HG03565 (cell line): ENCODE measurements at regions not wholly inside any gene's neighbourhood (a gene's known extent, or its start where the extent isn't known, plus 50 kb on each side); places are given as distances from the start of the nearest gene placed in this dataset.

ENCODE experiments used
- ATAC-seq: cut with Tn5 transposase; IDR thresholded peaks from one replicate; pipeline ENCODE4 v1.9.1; 2021; ENCODE audit warnings: mild to moderate bottlenecking, moderate library complexity; ENCODE audit not compliant: unreplicated experiment

DNA sequence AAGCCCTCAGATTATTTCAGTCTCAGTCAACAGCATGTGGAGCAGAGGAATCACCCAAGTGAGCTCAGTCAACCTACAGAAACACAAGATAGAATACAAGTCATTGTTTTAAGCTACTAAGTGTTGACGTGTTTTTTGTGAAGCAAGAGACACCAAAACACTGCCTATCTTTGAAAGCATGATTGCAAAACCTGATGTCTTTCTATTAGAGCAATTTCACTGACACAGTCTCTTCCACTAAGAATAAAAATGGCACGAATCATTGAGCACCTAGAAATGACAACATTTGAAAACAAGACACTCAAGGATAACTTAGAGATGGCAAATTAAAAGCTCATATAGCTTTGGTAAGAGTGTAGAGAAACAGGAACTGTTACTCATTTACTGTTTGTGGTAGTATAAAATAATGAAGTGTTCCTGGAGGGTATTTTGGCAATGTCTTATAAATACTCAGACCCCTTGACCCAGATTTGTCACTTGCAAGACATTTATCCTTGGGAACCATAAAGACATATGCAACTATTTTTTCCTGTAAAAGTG is 407.1 kb upstream of the XYLT1 start:
- ATAC-seq, result no peak

DNA sequence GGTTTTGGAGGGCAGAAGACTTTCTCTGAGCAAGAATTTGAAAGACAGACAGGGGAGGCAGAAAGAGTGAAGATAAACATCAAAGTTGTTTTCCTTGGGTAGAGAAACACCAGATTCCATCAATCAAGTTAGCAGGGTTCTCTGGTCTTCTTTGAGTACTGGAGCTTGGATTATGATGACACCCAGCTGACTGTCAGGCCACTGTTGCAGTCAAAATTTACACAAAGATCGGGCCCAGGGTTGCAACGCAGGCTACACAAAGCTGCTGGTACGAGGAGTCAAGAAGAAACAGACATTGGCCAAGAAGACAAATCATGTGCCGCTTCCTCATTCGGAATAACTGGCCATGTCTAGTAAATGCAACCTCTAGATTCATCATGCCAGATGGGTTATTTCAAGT is 396.2 kb upstream of the XYLT1 start:
- ATAC-seq, result no peak

DNA sequence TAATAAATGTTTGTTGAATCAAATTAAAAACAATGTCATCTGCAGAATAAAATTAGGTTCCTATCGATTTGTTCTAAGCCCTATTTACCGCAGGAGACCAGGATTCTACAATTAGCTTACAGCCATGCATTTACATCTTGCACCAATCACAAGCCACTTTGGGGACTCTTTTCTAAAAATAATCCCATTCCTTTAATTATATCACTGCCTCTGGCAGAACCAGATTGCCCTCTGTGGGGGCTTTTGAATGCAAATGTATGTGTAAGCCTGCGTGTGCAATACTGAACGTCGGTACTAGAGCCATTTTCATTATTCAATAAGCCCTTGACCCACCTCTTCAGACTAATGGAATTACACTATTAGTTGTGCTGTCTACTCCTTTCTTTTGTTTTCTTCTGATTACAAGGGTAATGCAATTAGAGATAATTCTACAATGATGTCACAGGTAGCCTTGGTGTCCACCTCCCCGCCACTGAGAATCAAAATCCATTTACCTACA is 391.3 kb upstream of the XYLT1 start:
- ATAC-seq, result no peak

DNA sequence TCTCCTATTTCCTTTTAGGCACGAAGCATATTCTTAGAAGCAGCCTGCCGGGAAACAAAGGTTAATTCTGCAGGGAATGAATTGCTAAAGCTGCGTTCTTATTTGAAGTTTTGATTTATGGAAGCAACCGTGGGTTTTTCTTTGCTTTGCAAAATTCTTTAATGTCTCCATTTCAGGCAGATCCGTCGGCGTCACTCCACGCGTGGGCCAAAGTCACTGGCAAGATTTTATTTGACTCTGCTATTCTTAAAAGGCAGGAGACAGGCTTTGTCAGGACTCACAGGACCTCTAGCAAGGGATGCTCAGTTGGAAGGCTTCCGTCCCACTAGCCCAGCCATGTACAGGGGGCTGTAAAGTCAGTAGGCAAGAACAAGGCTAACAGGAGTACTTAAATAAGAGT is 387.3 kb upstream of the XYLT1 start:
- no peak for ATAC-seq

DNA sequence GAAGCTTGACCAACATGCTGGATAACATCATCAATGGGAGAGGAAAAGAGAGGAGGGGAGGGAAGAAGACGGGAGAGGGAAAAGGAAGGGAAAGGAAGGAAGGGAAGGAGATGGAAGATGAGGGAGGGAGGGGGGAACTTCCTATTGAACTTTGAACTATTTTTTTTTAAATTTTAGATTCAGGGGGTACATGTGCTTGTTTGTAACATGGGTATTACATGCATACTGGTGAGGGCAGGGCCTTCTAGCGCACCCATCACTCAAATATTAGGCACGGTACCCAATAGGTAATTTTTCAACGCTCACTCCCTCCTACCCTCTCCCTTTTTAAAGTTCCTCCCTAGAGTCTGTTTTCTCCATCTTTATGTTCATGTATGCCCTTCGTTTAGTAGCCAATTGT is 383.2 kb upstream of the XYLT1 start:
- ATAC-seq, result no peak

DNA sequence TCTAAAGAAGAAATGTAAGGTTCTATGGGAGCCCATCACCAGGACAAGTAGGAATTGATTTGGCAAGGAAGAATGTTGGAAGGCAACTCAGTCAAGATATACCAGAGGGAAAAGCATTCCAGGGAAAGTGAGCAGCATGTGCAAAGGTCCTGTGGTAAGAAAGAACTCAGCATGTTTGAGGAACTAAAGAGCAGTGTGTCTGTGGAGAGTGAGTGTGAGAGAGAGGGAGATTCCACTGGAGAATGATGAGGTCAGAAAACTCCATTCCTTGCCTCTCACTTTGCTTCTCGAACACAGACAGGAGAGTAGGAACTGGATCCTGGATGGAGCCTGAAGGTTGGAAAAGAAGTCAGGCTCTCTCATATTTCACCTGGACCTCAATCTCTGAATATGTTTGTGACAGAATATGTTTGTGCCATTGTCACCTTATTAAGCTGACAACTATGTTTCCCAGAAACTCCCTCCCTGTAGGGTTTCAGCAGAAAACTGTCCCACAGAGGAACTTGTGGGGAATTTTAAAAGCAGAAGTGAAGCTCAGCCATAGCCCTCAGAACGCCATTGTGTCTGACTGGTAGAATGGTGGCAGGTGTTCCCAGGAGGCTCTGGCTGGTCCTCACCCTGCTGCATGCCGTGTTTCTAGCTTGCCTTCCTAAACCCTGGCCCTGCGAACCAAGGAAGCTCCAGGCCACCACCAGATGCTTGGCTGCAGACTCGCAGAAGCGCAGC is 382.4 kb upstream of the XYLT1 start:
- no peak for ATAC-seq

DNA sequence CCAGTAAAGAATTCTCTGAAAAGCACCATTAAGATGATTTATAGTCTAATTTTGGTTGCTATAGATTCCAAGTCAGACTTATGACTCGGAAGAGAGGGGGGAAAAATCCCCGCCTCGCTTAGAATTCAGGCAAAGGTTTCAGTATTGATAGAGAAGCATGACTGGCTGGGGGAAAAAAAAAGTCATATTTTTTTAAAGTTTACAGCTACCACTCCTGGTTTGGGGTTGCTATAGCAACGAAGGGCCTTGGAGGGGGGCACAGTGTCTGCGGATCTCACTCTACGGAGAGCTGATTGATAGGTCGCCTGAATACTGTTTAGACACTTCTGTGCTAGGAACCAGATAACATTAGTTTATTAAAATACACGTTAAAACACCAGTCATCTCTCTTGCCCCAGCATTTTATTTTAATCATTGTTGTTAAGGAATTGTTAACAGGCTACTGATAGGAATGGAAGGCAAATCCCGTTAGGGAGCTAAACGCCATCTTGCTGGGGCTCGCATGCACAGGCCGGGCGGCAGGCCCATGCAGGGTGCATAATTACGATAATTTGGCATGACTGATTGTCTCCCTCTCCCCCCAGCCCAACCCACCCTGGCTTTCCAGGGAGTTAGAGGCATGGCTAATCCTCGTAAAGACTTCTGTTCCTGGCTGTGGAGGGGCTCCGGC is 380.0 kb upstream of the XYLT1 start:
- ATAC-seq, result no peak

DNA sequence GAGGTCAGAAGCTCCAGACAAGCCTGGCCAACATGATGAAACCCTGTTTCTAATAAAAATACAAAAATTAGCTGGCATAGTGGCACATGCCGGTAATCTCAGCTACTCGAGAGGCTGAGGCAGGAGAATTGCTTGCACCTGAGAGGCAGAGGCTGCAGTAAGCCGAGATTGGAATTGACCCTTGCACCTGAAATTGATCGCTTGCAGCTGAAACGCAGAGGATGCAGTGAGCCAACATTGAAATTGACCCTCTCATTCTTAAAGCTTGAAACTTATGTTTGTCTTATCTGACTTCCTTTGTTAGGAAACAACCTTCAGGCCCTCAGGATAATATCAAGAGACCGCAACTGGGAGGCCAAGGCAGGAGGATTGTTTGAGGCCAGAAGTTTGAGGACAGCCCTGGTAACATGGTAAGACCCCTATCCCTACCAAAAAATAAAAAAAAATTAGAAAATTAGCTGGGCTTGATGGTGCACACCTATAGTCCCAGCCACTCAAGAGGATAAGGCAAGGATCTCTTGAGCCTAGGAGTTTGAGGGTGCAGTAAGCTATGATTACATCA is 376.6 kb upstream of the XYLT1 start:
- ATAC-seq, result no peak

DNA sequence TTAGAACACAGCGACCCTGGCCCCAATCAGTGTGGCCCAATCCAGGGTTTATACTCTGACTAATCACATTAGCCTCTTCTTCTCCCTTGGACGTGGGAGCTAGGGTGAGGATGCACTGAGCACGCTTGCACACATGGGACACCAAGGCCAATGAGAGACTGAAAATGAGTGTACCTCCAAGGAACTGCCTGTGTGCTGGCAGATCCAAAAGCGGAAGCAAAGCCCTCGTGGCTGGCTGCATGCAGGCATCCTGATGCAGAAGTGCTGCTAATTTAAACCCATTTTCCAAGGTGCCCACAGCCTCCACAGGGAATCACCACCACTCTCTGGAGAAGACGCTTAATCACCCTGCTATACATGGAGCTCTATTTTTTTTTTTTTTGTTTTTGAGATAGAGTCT is 375.3 kb upstream of the XYLT1 start:
- no peak for ATAC-seq

DNA sequence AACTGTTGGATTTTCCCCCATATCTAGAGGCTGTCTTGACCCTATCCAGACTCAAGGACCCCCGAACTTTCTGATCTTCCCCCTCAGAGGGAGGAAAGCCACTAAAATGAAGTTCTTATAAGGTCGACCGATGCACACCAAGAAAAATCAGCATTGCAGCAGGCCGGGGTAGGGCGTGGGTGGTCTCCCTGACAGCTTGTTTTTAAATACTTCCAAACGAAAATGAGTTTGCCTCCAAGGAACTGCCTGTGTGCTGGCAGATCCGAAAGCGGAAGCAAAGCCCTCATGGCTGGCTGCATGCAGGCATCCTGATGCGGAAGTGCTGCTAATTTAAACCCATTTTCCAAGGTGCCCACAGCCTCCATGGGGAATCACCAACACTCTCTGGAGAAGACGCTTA is 374.3 kb upstream of the XYLT1 start:
- no peak for ATAC-seq

DNA sequence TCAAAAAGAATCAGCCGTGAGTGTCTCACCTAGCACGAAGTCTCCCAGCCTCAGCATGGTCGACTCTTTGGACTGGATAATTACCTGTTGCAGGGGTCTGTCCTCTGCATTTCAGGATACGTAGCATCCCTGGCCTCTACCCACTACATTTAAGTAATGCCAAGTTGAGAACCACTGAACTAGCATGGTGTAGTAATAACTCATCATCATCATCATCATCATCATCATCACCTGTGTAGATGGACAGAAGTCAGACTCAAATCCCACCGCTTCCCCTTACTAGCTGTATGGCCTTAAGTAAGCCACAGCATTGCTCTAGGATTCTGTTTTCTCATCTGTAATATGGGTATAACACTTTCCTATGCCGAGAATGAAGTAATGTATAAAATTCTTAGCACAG is 373.1 kb upstream of the XYLT1 start:
- no peak for ATAC-seq

DNA sequence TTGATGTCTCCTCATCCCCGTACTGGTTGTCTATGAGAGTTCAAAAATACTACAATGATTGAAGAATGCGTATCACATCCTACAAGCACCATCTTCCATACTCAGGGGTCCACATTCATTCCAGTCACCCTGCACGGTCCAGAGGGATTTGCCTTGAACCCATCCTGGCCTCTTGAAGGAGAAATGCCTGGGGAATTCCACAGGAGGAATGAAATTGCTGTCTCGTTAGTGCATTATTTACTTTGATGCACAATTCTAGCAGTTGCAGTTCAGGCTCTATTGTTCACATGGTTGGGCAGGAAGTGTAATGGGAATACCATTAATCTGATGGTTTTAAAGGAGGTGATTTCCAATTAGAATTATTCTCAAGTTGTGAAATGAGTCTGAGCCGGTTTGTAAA is 369.1 kb upstream of the XYLT1 start:
- no peak for ATAC-seq

DNA sequence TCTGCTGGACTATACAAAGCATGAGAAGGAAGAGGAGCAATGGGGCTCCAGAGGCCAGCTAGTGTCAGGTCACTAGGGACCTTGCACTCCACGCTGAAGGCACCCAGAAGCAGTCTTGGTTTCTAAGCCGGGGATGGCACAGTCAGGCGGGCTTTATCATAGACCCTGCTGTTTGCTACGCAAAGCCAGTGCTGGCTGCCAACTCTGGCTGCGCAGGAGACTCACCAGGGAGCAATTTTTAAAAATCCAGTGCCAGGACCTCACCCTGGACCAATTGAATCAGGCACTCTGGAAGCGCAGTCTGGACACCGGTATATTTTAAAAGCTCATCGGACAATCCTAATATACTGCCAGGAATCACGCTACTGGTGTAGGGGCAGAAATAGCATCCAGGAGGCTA is 368.5 kb upstream of the XYLT1 start:
- ATAC-seq, result no peak

DNA sequence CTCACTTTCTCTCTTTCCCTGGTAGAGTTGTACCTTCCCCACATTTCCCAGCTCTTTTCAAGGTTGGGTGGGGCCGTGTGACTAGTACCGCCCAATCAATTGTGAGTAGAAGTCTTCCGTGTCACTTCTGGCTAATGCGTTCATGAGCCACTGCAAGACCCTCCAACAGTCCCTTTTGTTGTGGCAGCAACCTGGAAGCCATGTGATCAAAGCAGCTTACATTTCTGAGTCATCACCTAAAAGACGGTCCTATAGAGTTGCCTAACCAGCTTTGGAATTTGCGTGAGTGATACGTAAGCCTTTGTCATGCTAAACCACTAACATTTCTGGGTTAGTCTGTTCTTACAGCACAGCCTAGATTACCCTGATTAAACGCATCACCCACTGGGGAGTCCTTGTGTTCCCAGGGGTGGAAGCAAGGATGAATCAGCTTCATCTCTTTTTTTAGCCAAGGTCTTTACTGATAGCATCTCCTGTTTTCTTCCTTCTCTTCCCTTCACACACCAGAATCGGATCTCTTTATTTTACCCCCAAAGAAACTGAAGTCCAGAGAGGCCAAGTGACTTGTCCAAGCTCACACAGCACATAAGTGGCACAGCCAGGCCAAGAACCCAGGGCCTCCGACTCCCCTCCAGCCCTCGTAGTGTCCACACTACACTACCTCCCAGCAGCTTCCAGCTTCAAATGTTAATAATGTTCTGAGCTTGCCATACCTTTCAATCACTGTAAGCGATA is 366.3 kb upstream of the XYLT1 start:
- no peak for ATAC-seq

DNA sequence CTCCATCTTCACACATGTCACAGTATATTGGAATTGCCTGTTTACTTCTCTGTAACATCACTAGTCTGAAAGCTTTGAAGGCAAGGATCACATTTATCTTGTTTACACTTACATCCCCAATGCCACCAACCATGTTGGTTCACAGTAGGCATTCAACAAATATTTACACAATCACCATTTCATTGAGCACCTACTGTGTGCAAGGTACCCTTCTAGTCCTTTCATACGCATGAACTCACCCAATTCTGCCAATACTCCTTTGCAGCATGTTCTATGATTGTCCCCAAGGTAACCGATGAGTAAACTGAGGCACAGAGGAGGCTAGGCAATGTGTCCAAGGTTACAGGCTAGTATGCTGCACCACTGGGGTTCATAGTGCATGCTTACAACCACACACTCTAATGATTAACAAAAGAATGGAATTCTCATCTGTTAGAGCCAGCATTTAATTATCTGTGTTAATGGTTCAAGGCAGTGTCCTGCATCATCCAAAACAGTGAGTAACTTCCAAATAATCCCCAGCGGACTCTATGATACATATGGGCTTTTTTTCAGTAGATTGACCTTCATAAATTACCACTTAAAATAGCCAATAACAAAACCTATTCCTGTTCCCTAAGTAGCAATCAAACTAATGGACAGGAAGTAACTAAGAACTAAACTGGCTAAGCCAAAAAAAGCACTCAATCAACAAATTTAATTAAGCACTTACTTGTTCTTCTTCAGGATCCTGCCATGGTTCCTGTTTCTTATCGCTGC is 364.5 kb upstream of the XYLT1 start:
- no peak for ATAC-seq

DNA sequence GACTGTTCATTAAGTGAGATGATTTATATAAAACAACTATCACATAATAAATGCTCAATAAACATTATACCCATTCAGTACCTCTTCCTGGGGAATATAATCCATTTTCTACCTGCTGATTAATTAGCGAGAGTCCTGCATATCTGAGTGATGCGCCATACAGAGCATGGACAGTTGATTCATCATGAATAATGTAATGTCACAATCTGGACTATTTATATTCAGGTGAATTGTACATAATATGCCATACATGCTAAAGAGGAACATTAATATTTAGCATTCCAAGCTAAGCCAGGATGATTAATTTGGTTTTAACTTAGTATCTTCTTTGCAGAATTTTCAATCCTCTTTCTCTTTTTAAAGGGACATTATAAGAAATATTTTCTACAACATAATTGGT is 362.0 kb upstream of the XYLT1 start:
- ATAC-seq, result no peak

DNA sequence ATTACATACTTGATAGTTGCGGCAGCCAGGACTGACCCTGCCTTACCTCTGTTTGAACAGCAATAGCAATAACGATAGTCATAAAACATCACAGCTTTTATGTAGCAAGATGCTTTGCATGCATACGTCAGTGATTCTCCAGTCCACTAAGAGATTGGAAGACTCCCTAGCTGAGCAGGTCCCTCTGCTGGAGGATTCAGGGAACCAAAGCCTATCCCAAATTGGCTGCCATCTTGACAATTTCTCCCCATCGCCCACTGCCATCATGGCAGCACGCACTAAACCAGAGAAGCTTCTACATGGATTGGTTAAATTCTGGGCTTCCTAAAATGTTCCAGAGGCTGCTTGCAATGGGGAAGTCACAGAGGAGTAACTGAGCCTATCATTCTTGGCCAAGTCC is 360.6 kb upstream of the XYLT1 start:
- ATAC-seq, result no peak

DNA sequence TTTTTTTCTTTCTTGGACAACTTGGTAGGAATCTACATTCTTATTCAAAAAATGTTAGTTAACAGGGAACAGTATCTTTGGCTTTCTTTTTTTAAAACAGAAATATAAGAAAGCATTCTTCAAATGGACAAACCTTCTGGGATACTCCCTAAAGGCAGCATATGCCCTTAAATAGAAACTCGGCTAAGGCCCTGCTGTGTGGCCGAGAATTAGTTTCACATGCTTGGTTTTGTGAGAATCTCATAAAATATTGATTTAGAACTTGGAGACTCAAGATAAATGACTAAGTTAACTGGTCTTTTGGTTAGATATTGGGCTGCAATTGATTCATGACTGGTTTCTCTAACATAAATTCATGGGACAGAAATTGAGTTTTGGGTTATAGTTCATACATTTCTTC is 359.9 kb upstream of the XYLT1 start:
- no peak for ATAC-seq

DNA sequence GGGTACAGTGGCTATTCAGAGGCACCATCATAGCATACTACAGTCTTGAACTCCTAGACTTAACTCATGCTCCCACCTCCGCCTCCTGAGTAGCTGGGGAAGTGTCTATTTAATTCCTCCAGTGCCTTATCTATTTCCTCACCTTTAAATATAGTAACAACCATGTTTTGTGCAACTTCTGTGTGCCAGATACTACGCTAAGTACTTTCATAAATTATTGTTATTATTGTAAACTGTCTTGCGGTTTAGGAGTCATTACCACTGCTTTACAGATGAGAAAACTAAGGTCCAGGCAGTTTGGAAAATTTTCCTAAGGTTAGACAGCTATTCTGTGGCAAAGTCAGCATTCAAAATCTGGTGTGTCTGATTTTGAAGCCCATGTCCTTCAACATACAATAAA is 359.1 kb upstream of the XYLT1 start:
- no peak for ATAC-seq

DNA sequence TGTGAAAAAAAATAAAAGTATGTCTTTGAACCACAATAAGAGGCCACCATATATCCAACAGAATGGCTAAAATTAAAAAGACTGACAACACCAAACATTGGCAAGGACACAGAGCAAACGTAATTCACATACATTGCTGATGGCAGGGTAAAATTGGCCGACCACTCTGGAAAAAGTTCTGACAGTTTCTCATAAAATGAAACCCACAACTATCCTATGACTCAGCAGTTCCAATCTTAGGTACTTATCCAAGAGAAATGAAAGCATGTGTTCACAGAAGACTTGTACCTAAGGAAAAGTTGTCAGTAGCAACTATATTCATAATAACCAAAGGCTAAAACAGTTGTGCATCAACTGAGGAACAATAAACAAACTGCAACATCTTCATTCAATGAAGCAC is 357.3 kb upstream of the XYLT1 start:
- no peak for ATAC-seq

DNA sequence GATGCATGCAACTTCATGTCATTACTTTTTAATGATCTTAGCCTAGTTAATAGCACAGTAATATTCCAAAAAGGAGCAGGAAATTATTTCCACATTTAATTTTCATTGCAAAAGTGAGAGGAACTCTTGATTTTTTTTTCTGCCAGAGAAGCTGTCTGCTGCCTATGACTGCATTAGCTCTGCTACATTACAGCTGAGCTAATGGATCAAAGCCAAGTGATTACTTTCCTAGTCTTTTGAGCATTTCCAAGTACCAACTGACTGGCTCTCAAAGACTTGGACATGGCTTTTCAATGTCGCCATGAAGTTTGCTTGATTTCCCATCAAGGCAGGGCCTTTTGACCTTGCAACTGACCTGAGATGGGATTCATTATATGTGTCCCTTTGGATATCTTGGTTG is 356.6 kb upstream of the XYLT1 start:
- no peak for ATAC-seq
